DMS 273 (cell line): ENCODE measurements at regions not wholly inside any gene's neighbourhood (a gene's known extent, or its start where the extent isn't known, plus 50 kb on each side); places are given as distances from the start of the nearest gene placed in this dataset.

Experiments
- DNase-seq: peaks from one replicate; lab custom pipeline; 2025; ENCODE audit not compliant: unreplicated experiment; lab: John Stamatoyannopoulos, UW

GRCh38 chr17:71229070-71229469, 891.8 kb upstream of the SOX9 start:
- no peak for DNase-seq

GRCh38 chr17:71232801-71233559, 887.8 kb upstream of the SOX9 start:
- no peak for DNase-seq

GRCh38 chr17:71234349-71234748, 886.5 kb upstream of the SOX9 start:
- no peak for DNase-seq

- peak; percentile 56 for DNase-seq
Observed at GRCh38 chr17:71237903-71238538, 882.8 kb upstream of the SOX9 start.

- no peak for DNase-seq
Observed at GRCh38 chr17:71247441-71248015, 873.3 kb upstream of the SOX9 start.

GRCh38 chr17:71251276-71251675, 869.5 kb upstream of the SOX9 start:
- no peak for DNase-seq

GRCh38 chr17:71251951-71252350, 868.9 kb upstream of the SOX9 start:
- no peak for DNase-seq

- no peak for DNase-seq
Observed at GRCh38 chr17:71252436-71252835, 868.4 kb upstream of the SOX9 start.

- no peak for DNase-seq
Observed at GRCh38 chr17:71257096-71257495, 863.7 kb upstream of the SOX9 start.

- DNase-seq, result no peak
Observed at GRCh38 chr17:71260366-71260940, 860.4 kb upstream of the SOX9 start.

GRCh38 chr17:71262586-71262985, 858.2 kb upstream of the SOX9 start:
- DNase-seq, result no peak

GRCh38 chr17:71267668-71268067, 853.2 kb upstream of the SOX9 start:
- peak; percentile 4 for DNase-seq

- DNase-seq, result no peak
Observed at GRCh38 chr17:71269201-71269600, 851.6 kb upstream of the SOX9 start.

GRCh38 chr17:71273441-71273840, 847.4 kb upstream of the SOX9 start:
- no peak for DNase-seq

GRCh38 chr17:71276079-71276478, 844.7 kb upstream of the SOX9 start:
- no peak for DNase-seq

- no peak for DNase-seq
Observed at GRCh38 chr17:71283486-71283885, 837.3 kb upstream of the SOX9 start.

GRCh38 chr17:71284032-71284755, 836.6 kb upstream of the SOX9 start:
- no peak for DNase-seq

- DNase-seq, result no peak
Observed at GRCh38 chr17:71286625-71287024, 834.2 kb upstream of the SOX9 start.

GRCh38 chr17:71287071-71287823, 833.6 kb upstream of the SOX9 start:
- DNase-seq, result peak; percentile 12

GRCh38 chr17:71292006-71292405, 828.8 kb upstream of the SOX9 start:
- DNase-seq, result no peak

- no peak for DNase-seq
Observed at GRCh38 chr17:71296005-71296404, 824.8 kb upstream of the SOX9 start.
